K562 (cell line): ENCODE measurements at regions not wholly inside any gene's neighbourhood (a gene's known extent, or its start where the extent isn't known, plus 50 kb on each side); places are given as distances from the start of the nearest gene placed in this dataset.

Experiments
- ATAC-seq: fragments of 200-7000 bp; cut with Tn5 transposase; 3 replicates; pipeline ENCODE4 v1.9.1; 2020; ENCODE audit warnings: moderate library complexity
- BruUV-seq: library from RNA; stranded (reverse); fragments of 400-500 nt; replicated peaks from 2 replicates; lab custom pipeline; 2021; lab: Mats Ljungman, UMichigan
- CTCF ChIA-PET: fragments of 300-600 bp; formaldehyde crosslinking; extraction: SDS; loops from one replicate; lab custom pipeline; 2021; ENCODE audit warnings: low intra/inter-chr PET ratio; lab: Yijun Ruan, JAX
- POLR2A ChIA-PET: fragments of 300-600, 350-650 bp; sonication (Branson Sonifier 250); formaldehyde crosslinking; extraction: SDS; loops from one replicate; lab custom pipeline; 2021; ENCODE audit warnings: antibody characterized with exemption, inconsistent platforms; lab: Yijun Ruan, JAX
- DNase-seq, 4 experiments: peaks; one replicate each; pipeline versions ENCODE4 v3.0.0 to v3.0.0-alpha.2; 2011 to 2018; ENCODE audit warnings: low spot score in 3 of 4, mixed read lengths in 3 of 4; ENCODE audit errors: extremely low read depth in 1 of 4
- FAIRE-seq: peaks from 2 replicates; lab custom pipeline; 2011; peaks lifted over from hg19 to GRCh38; lab: Jason Lieb, UNC
- H2AFZ ChIP-seq: 2 replicates; pipeline ENCODE4 v1.6.0; 2011; ENCODE audit warnings: low read depth, low read length, control low read depth, inconsistent platforms
- H3K27ac ChIP-seq: fragments of 200-600 bp; 3 replicates; pipeline ENCODE4 v1.8.0; 2011; ENCODE audit warnings: low read depth, mild to moderate bottlenecking, control low read depth, inconsistent platforms, low read length, moderate library complexity, mixed read lengths; ENCODE audit errors: extremely low read depth
- H3K27me3 ChIP-seq, 2 experiments: fragments of 300-600 bp in 1 of 2; 2 replicates in 1 of 2; 3 replicates in 1 of 2; pipeline versions ENCODE4 v1.6.0 to v1.8.0; 2011; ENCODE audit warnings: inconsistent platforms in 2 of 2, low read length in 2 of 2, mild to moderate bottlenecking in 1 of 2, mixed read lengths in 1 of 2, moderate library complexity in 1 of 2; ENCODE audit not compliant: control insufficient read depth in 2 of 2, insufficient read depth in 2 of 2
- H3K36me3 ChIP-seq: fragments of 300-600 bp; 3 replicates; pipeline ENCODE4 v1.8.0; 2011; ENCODE audit warnings: mild to moderate bottlenecking, low read length, inconsistent platforms; ENCODE audit not compliant: control insufficient read depth, insufficient read depth
- H3K4me1 ChIP-seq, 2 experiments: fragments of 200-600 bp in 1 of 2; replicated peaks in 1 of 2; 2 replicates in 1 of 2; 3 replicates in 1 of 2; pipeline versions ENCODE4 v1.5.1 to v1.8.0; 2011; ENCODE audit warnings: inconsistent platforms in 2 of 2, low read length in 2 of 2, mild to moderate bottlenecking in 1 of 2, mixed read lengths in 1 of 2, moderate library complexity in 1 of 2; ENCODE audit not compliant: control insufficient read depth in 2 of 2, insufficient read depth in 2 of 2
- H3K4me2 ChIP-seq: 2 replicates; pipeline ENCODE4 v1.6.1; 2011; ENCODE audit warnings: low read length, control low read depth, inconsistent platforms, mixed read lengths; ENCODE audit not compliant: insufficient read depth
- H3K4me3 ChIP-seq: fragments of 200-600 bp; sonication (generic), shearing (Covaris generic); 2 replicates; pipeline ENCODE4 v1.5.1; 2016; ENCODE audit warnings: control low read depth, inconsistent platforms
- H3K79me2 ChIP-seq: fragments of 200-600 bp; 3 replicates; pipeline ENCODE4 v1.8.0; 2011; ENCODE audit warnings: low read length, inconsistent platforms; ENCODE audit not compliant: control insufficient read depth, insufficient read depth
- H3K9ac ChIP-seq, 2 experiments: 2 replicates each; pipeline versions ENCODE4 v1.6.0 to v1.6.1; 2011; ENCODE audit warnings: low read depth in 2 of 2, low read length in 2 of 2, control low read depth in 1 of 2, inconsistent platforms in 1 of 2, mild to moderate bottlenecking in 1 of 2, mixed read lengths in 1 of 2; ENCODE audit not compliant: insufficient read depth in 1 of 2
- H3K9me1 ChIP-seq: one replicate; pipeline ENCODE4 v1.6.0; 2011; ENCODE audit warnings: inconsistent platforms, mild to moderate bottlenecking, low read length, moderate library complexity; ENCODE audit not compliant: control insufficient read depth, insufficient read depth
- H3K9me3 ChIP-seq: replicated peaks from 2 replicates; pipeline ENCODE4 v1.5.1; 2011; ENCODE audit warnings: low read depth, low read length, inconsistent platforms; ENCODE audit not compliant: control insufficient read depth, insufficient read depth
- H4K20me1 ChIP-seq: replicated peaks from 2 replicates; pipeline ENCODE4 v1.6.1; 2011; ENCODE audit warnings: low read length, inconsistent platforms, mixed read lengths; ENCODE audit not compliant: control insufficient read depth, insufficient read depth
- CBX2 ChIP-seq: fragments of 200-600 bp; sonication (generic); IDR thresholded peaks from one replicate; pipeline ENCODE4 v1.6.1; 2012; ENCODE audit warnings: mild to moderate bottlenecking, low read length, inconsistent platforms; ENCODE audit not compliant: insufficient read depth, poor library complexity, severe bottlenecking
- CREB5 ChIP-seq: fragments of 250-450 bp; sonication (Bioruptor Pico); IDR thresholded peaks from 2 replicates; pipeline ENCODE4 v1.5.0; 2020; ENCODE audit warnings: mild to moderate bottlenecking
- E2F5 ChIP-seq: sonication (generic); formaldehyde crosslinking; IDR thresholded peaks from 2 replicates; pipeline ENCODE4 v1.8.0; 2022; ENCODE audit warnings: mild to moderate bottlenecking, missing genetic modification reagents
- GABPB1 ChIP-seq: sonication (generic); formaldehyde crosslinking; IDR thresholded peaks from 2 replicates; pipeline ENCODE4 v1.8.0; 2022; ENCODE audit warnings: mild to moderate bottlenecking, missing genetic modification reagents
- HMGXB4 ChIP-seq: sonication (generic); formaldehyde crosslinking; IDR thresholded peaks from 2 replicates; pipeline ENCODE4 v1.8.1; 2023; ENCODE audit warnings: mild to moderate bottlenecking, missing genetic modification reagents
- KLF10 ChIP-seq: fragments of 250-450 bp; sonication (Bioruptor Pico); IDR thresholded peaks from 2 replicates; pipeline ENCODE4 v1.6.1; 2021; ENCODE audit warnings: matching md5 sums
- MAX ChIP-seq: sonication (generic); formaldehyde crosslinking; IDR thresholded peaks from 2 replicates; pipeline ENCODE4 v1.9.0; 2022; ENCODE audit warnings: mild to moderate bottlenecking, missing genetic modification reagents
- MBD2 ChIP-seq: sonication (generic); IDR thresholded peaks from 2 replicates; pipeline ENCODE4 v1.6.1; 2016; ENCODE audit warnings: low read depth, borderline replicate concordance
- PCBP2 ChIP-seq: fragments of 200-400 bp; formaldehyde crosslinking; IDR thresholded peaks from 2 replicates; pipeline ENCODE4 v1.6.1; 2018; ENCODE audit warnings: low read length, low read depth, mild to moderate bottlenecking, moderate library complexity; ENCODE audit not compliant: poor library complexity, severe bottlenecking
- RHOXF2B ChIP-seq: fragments of 250-450 bp; sonication (Bioruptor Pico); conservative IDR thresholded peaks from 2 replicates; pipeline ENCODE4 v1.5.1; 2021
- SFPQ ChIP-seq: fragments of 200-400 bp; formaldehyde crosslinking; IDR thresholded peaks from 2 replicates; pipeline ENCODE4 v1.6.1; 2017; ENCODE audit warnings: mild to moderate bottlenecking, low read depth, low read length, moderate library complexity
- TARDBP ChIP-seq: fragments of 450-650 bp; IDR thresholded peaks from 2 replicates; pipeline ENCODE4 v1.6.1; 2016
- TEAD2 ChIP-seq: fragments of 450-650 bp; IDR thresholded peaks from 2 replicates; pipeline ENCODE4 v1.6.1; 2016; ENCODE audit warnings: missing genetic modification characterization, control low read depth, missing compliant biosample characterization
- XRCC4 ChIP-seq: IDR thresholded peaks from one replicate; pipeline ENCODE4 v1.6.1; 2011; ENCODE audit not compliant: insufficient read depth, insufficient read length; ENCODE audit errors: extremely low read depth
- ZNF175 ChIP-seq: fragments of 200-800 bp; sonication (Bioruptor generic); IDR thresholded peaks from 2 replicates; pipeline ENCODE4 v1.6.1; 2016; ENCODE audit warnings: low read depth, mild to moderate bottlenecking, missing genetic modification characterization, missing compliant biosample characterization
- ZNF232 ChIP-seq: sonication (generic); formaldehyde crosslinking; IDR thresholded peaks from 2 replicates; pipeline ENCODE4 v1.8.0; 2022; ENCODE audit warnings: mild to moderate bottlenecking, missing genetic modification reagents
- ZNF780A ChIP-seq: fragments of 250-450 bp; sonication (Bioruptor Pico); IDR thresholded peaks from 2 replicates; pipeline ENCODE4 v1.5.0; 2021; ENCODE audit warnings: mild to moderate bottlenecking
- WGBS: fragments of 100-300 bp; shearing (Covaris generic); methylation state at CpG from one replicate; pipeline ENCODE4 v1.1.6; 2016; ENCODE audit warnings: low coverage, mixed read lengths; ENCODE audit not compliant: insufficient coverage; ENCODE audit errors: missing lambda C conversion rate; 5-methylcytosine and 5-hydroxymethylcytosine counted together
- in situ Hi-C: fragments of 300-500 bp; cut with MboI; formaldehyde crosslinking; loops from 4 replicates; pipeline ENCODE4 v1.15.0; 2018; ENCODE audit warnings: inconsistent platforms, mixed read lengths
- intact Hi-C: fragments of 100-400 bp; cut with micrococcal nuclease; formaldehyde crosslinking; loops from 2 replicates; pipeline ENCODE4 v1.14.2; 2022

GRCh38 chr18:67665266-67665665 lies 148.7 kb upstream of the DSEL start:
- in situ Hi-C loops = no loop called here
- ATAC-seq (no peak), DNase-seq (no peak), FAIRE-seq (no peak)
- Histone ChIP-seq H3K4me3 (no peak overlapping the region), H3K9me1 (no peaks in the 10 kb centered on the region), H3K79me2 (no peaks in the 10 kb centered on the region), H3K4me2 (no peak overlapping the region), H3K9ac (no peak overlapping the region), H2AFZ (no peak overlapping the region), H4K20me1 (no peaks in the 10 kb centered on the region), H3K36me3 (no peaks in the 10 kb centered on the region), H3K4me1 (no peaks in the 10 kb centered on the region), H3K9me3 (no peaks in the 10 kb centered on the region), H3K27me3 (no peaks in the 10 kb centered on the region), H3K27ac (no peak overlapping the region)
- POLR2A ChIA-PET = no interaction called here
- intact Hi-C loops = no loop called here
- 0% methylated on average over 1 of the region's 4 CpGs for WGBS
- BruUV-seq = no TSS peak
- CTCF ChIA-PET = no interaction called here
- no peak for TF ChIP-seq HMGXB4 (CRISPR knock-in tag)
- no peak for TF ChIP-seq RHOXF2B (CRISPR knock-in tag)
- no peak for TF ChIP-seq TEAD2 (tag)
- TF ChIP-seq GABPB1 (CRISPR knock-in tag) = no peak
- no peak for TF ChIP-seq TARDBP
- no peak for TF ChIP-seq CBX2
- TF ChIP-seq MAX (CRISPR knock-in tag) = no peak
- no peak for TF ChIP-seq ZNF780A
- no peak for TF ChIP-seq E2F5 (CRISPR knock-in tag)
- TF ChIP-seq MBD2 = no peak
- no peak for TF ChIP-seq PCBP2
- TF ChIP-seq XRCC4 = no peak
- TF ChIP-seq ZNF175 = no peak
- TF ChIP-seq KLF10 (CRISPR knock-in tag) = no peak
- no peak for TF ChIP-seq ZNF232 (CRISPR knock-in tag)
- TF ChIP-seq SFPQ = no peak
- no peak for TF ChIP-seq CREB5 (CRISPR knock-in tag)
